ENCODE measurements at regions not wholly inside any gene's neighbourhood (a gene's known extent, or its start where the extent isn't known, plus 50 kb on each side); places are given as distances from the start of the nearest gene placed in this dataset.

- intact Hi-C loops (cut with DNase I): no loop called here
- ATAC-seq (no peak), DNase-seq (ENCODE audit: missing footprints) (no peak)
Observed at GRCh38 chr5:5716665-5717064, 294.2 kb downstream of the ICE1 start.

GRCh38 chr5:5711592-5711991, 289.1 kb downstream of the ICE1 start:
- intact Hi-C loops (cut with DNase I): no loop called here
- no peak for ATAC-seq
- DNase-seq (ENCODE audit: missing footprints): no peak

- DNase-seq (ENCODE audit: missing footprints) (no peak), ATAC-seq (no peak)
- intact Hi-C loops (cut with DNase I): no loop called here
Observed at GRCh38 chr5:5711112-5711511, 288.6 kb downstream of the ICE1 start.

GRCh38 chr5:5710471-5710870, 288.0 kb downstream of the ICE1 start:
- DNase-seq (ENCODE audit: missing footprints) (no peak), ATAC-seq (no peak)
- intact Hi-C loops (cut with DNase I): no loop called here

GRCh38 chr5:5708367-5708919, 286.0 kb downstream of the ICE1 start:
- ATAC-seq (no peak), DNase-seq (ENCODE audit: missing footprints) (no peak)
- intact Hi-C loops (cut with DNase I): no loop called here

- DNase-seq (ENCODE audit: missing footprints) (no peak), ATAC-seq (no peak)
- intact Hi-C loops (cut with DNase I): no loop called here
Observed at GRCh38 chr5:5705010-5705409, 282.5 kb downstream of the ICE1 start.

GRCh38 chr5:5704352-5704751, 281.9 kb downstream of the ICE1 start:
- no peak for ATAC-seq
- DNase-seq (ENCODE audit: missing footprints): no peak
- intact Hi-C loops (cut with DNase I): no loop called here

GRCh38 chr5:5702934-5703333, 280.5 kb downstream of the ICE1 start:
- DNase-seq (ENCODE audit: missing footprints): no peak
- no peak for ATAC-seq
- intact Hi-C loops (cut with DNase I): no loop called here

GRCh38 chr5:5700549-5700948, 278.1 kb downstream of the ICE1 start:
- intact Hi-C loops (cut with DNase I): no loop called here

GRCh38 chr5:5699062-5699461, 276.6 kb downstream of the ICE1 start:
- DNase-seq (ENCODE audit: missing footprints) (no peak), ATAC-seq (no peak)
- intact Hi-C loops (cut with DNase I): no loop called here

More at GRCh38 chr5:5700549-5700948, 278.1 kb downstream of the ICE1 start:
- no peak for ATAC-seq
- no peak for DNase-seq (ENCODE audit: missing footprints)

GRCh38 chr5:5695266-5695665, 272.8 kb downstream of the ICE1 start:
- ATAC-seq (no peak), DNase-seq (ENCODE audit: missing footprints) (no peak)
- intact Hi-C loops (cut with DNase I): no loop called here

- DNase-seq (ENCODE audit: missing footprints): no peak
- intact Hi-C loops (cut with DNase I): no loop called here
- no peak for ATAC-seq
Observed at GRCh38 chr5:5688925-5689310, 266.4 kb downstream of the ICE1 start.

GRCh38 chr5:5688194-5688924, 265.9 kb downstream of the ICE1 start:
- no peak for DNase-seq (ENCODE audit: missing footprints)
- peak; percentile 70 for ATAC-seq
- intact Hi-C loops (cut with DNase I): no loop called here

- intact Hi-C loops (cut with DNase I): no loop called here
- DNase-seq (ENCODE audit: missing footprints): no peak
- ATAC-seq: peak; percentile 43
Observed at GRCh38 chr5:5687113-5687512, 264.6 kb downstream of the ICE1 start.

GRCh38 chr5:5686356-5686755, 263.9 kb downstream of the ICE1 start:
- ATAC-seq: no peak
- intact Hi-C loops (cut with DNase I): no loop called here
- no peak for DNase-seq (ENCODE audit: missing footprints)

- DNase-seq (ENCODE audit: missing footprints) (no peak), ATAC-seq (no peak)
- intact Hi-C loops (cut with DNase I): no loop called here
Observed at GRCh38 chr5:5685737-5686136, 263.3 kb downstream of the ICE1 start.

- ATAC-seq (no peak), DNase-seq (ENCODE audit: missing footprints) (no peak)
- intact Hi-C loops (cut with DNase I): no loop called here
Observed at GRCh38 chr5:5683174-5683573, 260.7 kb downstream of the ICE1 start.

- intact Hi-C loops (cut with DNase I): no loop called here
- DNase-seq (ENCODE audit: missing footprints) (peak; percentile 70), ATAC-seq (peak; percentile 63)
Observed at GRCh38 chr5:5678909-5679308, 256.4 kb downstream of the ICE1 start.

- intact Hi-C loops (cut with DNase I): no loop called here
- ATAC-seq (no peak), DNase-seq (ENCODE audit: missing footprints) (no peak)
Observed at GRCh38 chr5:5677738-5678137, 255.3 kb downstream of the ICE1 start.

- no peak for ATAC-seq
- intact Hi-C loops (cut with DNase I): no loop called here
- DNase-seq (ENCODE audit: missing footprints): no peak
Observed at GRCh38 chr5:5676218-5676617, 253.7 kb downstream of the ICE1 start.

GRCh38 chr5:5675511-5675910, 253.0 kb downstream of the ICE1 start:
- intact Hi-C loops (cut with DNase I): no loop called here
- no peak for DNase-seq (ENCODE audit: missing footprints)
- ATAC-seq: no peak

All from Right ventricle myocardium inferior (tissue), 1 donor.